ENCODE measurements at regions not wholly inside any gene's neighbourhood (a gene's known extent, or its start where the extent isn't known, plus 50 kb on each side); places are given as distances from the start of the nearest gene placed in this dataset.

DNA sequence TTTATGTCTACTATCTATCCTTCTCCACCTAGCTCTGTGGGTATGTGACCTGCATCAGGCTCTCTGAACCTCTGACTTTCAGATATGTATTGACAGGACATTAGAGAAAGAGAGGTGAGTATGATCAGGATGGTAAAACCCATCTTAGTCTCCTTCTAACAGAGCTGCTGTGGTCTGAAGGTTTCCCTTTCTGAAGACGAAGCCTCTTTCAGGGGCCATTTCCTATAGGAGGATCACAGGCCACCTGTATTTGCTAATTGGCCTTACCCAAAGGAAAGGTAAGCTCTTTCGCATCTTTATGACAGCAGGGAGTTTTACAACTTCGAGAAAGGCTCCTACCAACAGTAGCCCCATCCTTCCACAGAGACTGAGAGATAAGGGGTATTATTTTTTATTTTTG, 442.9 kb downstream of the KCNJ3 start:
- H2BK5ac ChIP-seq (ENCODE audit: low read depth, low read length) = no peak overlapping the region
- TF ChIP-seq, protein P1, sequence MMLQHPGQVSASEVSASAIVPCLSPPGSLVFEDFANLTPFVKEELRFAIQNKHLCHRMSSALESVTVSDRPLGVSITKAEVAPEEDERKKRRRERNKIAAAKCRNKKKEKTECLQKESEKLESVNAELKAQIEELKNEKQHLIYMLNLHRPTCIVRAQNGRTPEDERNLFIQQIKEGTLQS (IDR thresholded peaks at IDR 0.05; ENCODE audit: insufficient read depth, low read depth, low read length) = no peak
- no peak for TF ChIP-seq EP300 (IDR thresholded peaks at IDR 0.05; ENCODE audit: borderline replicate concordance in 1 of 2, low read depth in 2 of 2, low read length in 2 of 2)
- TF ChIP-seq SP4 (IDR thresholded peaks at IDR 0.05; ENCODE audit: low read length) = no peak
- no peak for TF ChIP-seq HDAC6 (IDR thresholded peaks at IDR 0.05; ENCODE audit: low read depth, low read length)
- TF ChIP-seq BCL11A (IDR thresholded peaks at IDR 0.05; ENCODE audit: low read depth in 2 of 2, low read length in 2 of 2) = no peak
- no peak for TF ChIP-seq SIRT6 (IDR thresholded peaks at IDR 0.05; ENCODE audit: low read length)
- no peak for TF ChIP-seq ASH2L (IDR thresholded peaks at IDR 0.05; ENCODE audit: low read length)
- no peak for TF ChIP-seq NANOG (IDR thresholded peaks at IDR 0.05; ENCODE audit: insufficient read depth, low read depth, low read length, poor library complexity, severe bottlenecking)
- TF ChIP-seq RXRA (IDR thresholded peaks at IDR 0.05; ENCODE audit: insufficient read depth, low read depth, low read length) = no peak
- no peak for TF ChIP-seq JUND (IDR thresholded peaks at IDR 0.05; ENCODE audit: low read length)
- no peak for TF ChIP-seq CHD2 (IDR thresholded peaks at IDR 0.05; ENCODE audit: low read length)
- TF ChIP-seq, protein P2, sequence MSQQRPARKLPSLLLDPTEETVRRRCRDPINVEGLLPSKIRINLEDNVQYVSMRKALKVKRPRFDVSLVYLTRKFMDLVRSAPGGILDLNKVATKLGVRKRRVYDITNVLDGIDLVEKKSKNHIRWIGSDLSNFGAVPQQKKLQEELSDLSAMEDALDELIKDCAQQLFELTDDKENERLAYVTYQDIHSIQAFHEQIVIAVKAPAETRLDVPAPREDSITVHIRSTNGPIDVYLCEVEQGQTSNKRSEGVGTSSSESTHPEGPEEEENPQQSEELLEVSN (IDR thresholded peaks at IDR 0.05) = no peak
- no peak for TF ChIP-seq GABPA (IDR thresholded peaks at IDR 0.05; ENCODE audit: borderline replicate concordance, insufficient read depth, low read length)
- no peaks in the 10 kb centered on the region for H3K79me1 ChIP-seq (ENCODE audit: low read depth, low read length)
- no peaks in the 10 kb centered on the region for H4K20me1 ChIP-seq (replicated peaks in 1 of 2; ENCODE audit: control insufficient read depth in 1 of 2, insufficient read depth in 2 of 2, low read length in 2 of 2)
- CTCF ChIA-PET (ENCODE audit: partially characterized antibody) = interaction anchor here (0.6 to 1.1 kb wide), 2 partner anchors 16 to 1193 kb away, joined by 3 read pairs; no protein-coding TSS in a partner anchor
- no peak for FAIRE-seq
- H3K4ac ChIP-seq (replicated peaks; ENCODE audit: insufficient read length, low read depth, low read length) = no peak overlapping the region
- no peak overlapping the region for H4K5ac ChIP-seq (ENCODE audit: insufficient read length, low read depth, low read length)
- no peak overlapping the region for H4K91ac ChIP-seq (replicated peaks; ENCODE audit: insufficient read length, low read length)
- no peak for DNase-seq (ENCODE audit: low read depth in 1 of 2, low spot score in 2 of 2)
- no peak overlapping the region for H4K8ac ChIP-seq (ENCODE audit: extremely low read depth, insufficient read depth, low read length)
- no peaks in the 10 kb centered on the region for H3K79me2 ChIP-seq (ENCODE audit: control insufficient read depth in 1 of 2, insufficient read depth in 2 of 2, low read length in 2 of 2)
- no peaks in the 10 kb centered on the region for H3K23me2 ChIP-seq (ENCODE audit: low read depth, low read length)
- no peak overlapping the region for H2BK120ac ChIP-seq (replicated peaks; ENCODE audit: low read depth, low read length)
- H3K27ac ChIP-seq (ENCODE audit: low read depth, low read length) = no peak overlapping the region
- 84% methylated on average over 3 of the region's 3 CpGs; no CpG with 5 or more reads in 1 of the 2 experiments for WGBS, 2 experiments (ENCODE audit: extremely low coverage in 1 of 2, insufficient coverage in 1 of 2, insufficient read length in 1 of 2, insufficient replicate concordance in 2 of 2, low coverage in 1 of 2, low lambda C conversion rate in 2 of 2, missing lambda C conversion rate in 1 of 2)
- no peak overlapping the region for H2BK20ac ChIP-seq (ENCODE audit: low read length)
- no peaks in the 10 kb centered on the region for H3K4me1 ChIP-seq (replicated peaks in 1 of 4; ENCODE audit: control insufficient read depth in 3 of 4, insufficient read depth in 4 of 4, low read length in 3 of 4)
- H3K4me3 ChIP-seq (ENCODE audit: extremely low read depth in 1 of 4, insufficient read depth in 2 of 4, low read depth in 3 of 4, low read length in 4 of 4) = no peak overlapping the region
- H2BK15ac ChIP-seq (ENCODE audit: low read length) = no peak overlapping the region
- POLR2A ChIA-PET (ENCODE audit: partially characterized antibody) = no interaction called here
- no peak overlapping the region for H3K14ac ChIP-seq (ENCODE audit: insufficient read length)
- H3K4me2 ChIP-seq (ENCODE audit: insufficient read depth in 1 of 2, low read depth in 2 of 2, low read length in 2 of 2) = no peak overlapping the region
- H3K9me3 ChIP-seq (ENCODE audit: insufficient read depth in 2 of 2, low read depth in 1 of 2, low read length in 1 of 2) = no peaks in the 10 kb centered on the region
- no peak overlapping the region for H2BK12ac ChIP-seq (ENCODE audit: low read depth, low read length)
- H3K23ac ChIP-seq (ENCODE audit: insufficient read length) = no peak overlapping the region
- no peak overlapping the region for H2AFZ ChIP-seq (ENCODE audit: low read length)
- no peak overlapping the region for H3K56ac ChIP-seq (replicated peaks; ENCODE audit: insufficient read length, low read depth, low read length)
- H2AK5ac ChIP-seq (ENCODE audit: low read depth, low read length) = no peak overlapping the region
- no peak overlapping the region for H3K9ac ChIP-seq (replicated peaks in 1 of 4; ENCODE audit: extremely low read depth in 1 of 4, low read depth in 3 of 4, low read length in 3 of 4)
- H3K27me3 ChIP-seq (replicated peaks in 1 of 4; ENCODE audit: control insufficient read depth in 3 of 4, extremely low read depth in 1 of 4, insufficient read depth in 3 of 4, low read length in 3 of 4) = no peaks in the 10 kb centered on the region
- no peak overlapping the region for H3K18ac ChIP-seq (ENCODE audit: extremely low read depth, low read length)
- no peaks in the 10 kb centered on the region for H3K36me3 ChIP-seq (ENCODE audit: control insufficient read depth in 2 of 4, insufficient read depth in 4 of 4, low read length in 3 of 4)

Data from H1 (cell line).